EL (cell line): ENCODE measurements at regions not wholly inside any gene's neighbourhood (a gene's known extent, or its start where the extent isn't known, plus 50 kb on each side); places are given as distances from the start of the nearest gene placed in this dataset.
"Not testable (repeated sequence)": the region's sequence is repeated elsewhere in the genome, so short reads cannot be mapped to it uniquely, and the experiment has no call there.

Experiments
- DNase-seq: peaks from one replicate; pipeline ENCODE4 v3.0.0-alpha.2; 2016

DNA sequence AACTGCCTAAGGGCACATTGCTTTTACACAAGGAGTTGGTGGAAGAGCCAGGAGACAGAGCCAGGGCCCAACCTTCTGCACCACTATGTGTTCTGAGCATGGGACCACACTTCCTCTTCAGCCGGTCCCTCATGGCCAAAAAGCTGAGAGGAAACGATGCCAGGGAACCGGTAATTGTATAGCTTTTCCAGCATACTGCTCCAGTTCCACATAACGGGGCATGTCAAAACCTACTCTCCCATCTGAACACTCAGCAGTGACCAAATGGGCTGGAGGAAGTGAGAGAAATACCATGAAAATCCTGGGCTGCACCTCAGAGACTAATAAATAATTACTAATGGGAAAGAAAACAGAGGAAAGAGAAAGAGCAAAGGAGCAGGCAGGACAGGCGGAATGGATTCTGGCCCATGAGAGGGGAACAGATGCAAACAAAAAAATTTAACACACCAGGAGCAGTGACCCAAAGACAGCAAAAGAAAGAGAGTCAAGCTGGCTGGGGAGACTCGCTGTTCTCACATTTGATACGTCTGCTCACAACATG is 52.0 kb upstream of the BMP2 start:
- DNase-seq: no peak

DNA sequence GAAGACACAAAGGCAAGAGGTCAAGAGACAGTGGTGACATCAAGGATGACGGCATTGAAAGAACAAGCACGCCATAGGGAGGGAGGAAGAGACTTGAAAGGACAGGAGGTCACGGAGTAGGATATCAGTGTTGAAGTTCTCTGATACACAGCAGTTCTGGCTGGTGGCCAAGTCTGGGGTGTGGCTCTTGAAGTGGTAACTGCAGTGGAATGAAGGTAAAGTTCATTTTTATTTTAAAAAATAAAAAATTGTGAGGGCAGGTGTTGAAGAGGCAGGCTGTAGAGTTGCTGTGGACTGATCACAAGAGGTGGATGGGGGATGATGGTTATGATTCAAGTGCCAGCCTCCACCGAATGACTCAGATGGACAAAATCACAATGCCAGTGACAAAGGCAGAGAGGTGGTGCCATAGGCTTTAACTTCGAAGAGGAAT is 53.2 kb upstream of the BMP2 start:
- DNase-seq: no peak

DNA sequence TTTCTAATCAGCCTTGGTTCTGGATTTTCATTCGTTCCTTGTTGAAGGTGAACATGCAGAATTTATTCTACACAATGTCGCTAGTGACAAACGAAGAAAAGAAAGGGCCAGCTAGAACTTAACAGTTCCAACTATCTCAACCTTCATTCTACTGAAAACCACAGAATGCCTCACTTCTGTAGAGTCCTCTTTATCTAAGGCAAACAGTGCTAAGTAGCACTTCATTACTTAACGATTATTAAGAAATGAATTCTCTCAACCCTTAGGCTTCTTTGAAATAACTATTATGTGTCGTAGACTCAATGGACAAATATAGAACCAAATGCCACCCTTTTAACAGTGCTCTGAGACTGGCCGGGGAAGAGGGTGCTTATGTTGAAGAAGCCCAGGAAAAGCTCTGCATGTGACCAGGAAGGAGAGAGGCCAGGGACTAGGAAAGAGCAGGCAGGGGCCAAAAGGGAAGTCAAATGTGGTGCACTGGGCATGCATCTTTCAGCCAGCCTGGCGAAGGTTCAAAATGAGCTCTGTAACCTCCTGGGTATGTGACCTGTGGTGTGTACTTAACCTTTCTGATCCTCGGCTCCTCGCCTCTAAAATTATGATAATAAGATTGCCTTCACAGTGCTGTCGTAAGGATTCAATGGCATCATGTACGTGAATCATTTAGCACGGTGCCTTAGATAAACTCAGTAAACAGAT is 55.4 kb upstream of the BMP2 start:
- no peak for DNase-seq

DNA sequence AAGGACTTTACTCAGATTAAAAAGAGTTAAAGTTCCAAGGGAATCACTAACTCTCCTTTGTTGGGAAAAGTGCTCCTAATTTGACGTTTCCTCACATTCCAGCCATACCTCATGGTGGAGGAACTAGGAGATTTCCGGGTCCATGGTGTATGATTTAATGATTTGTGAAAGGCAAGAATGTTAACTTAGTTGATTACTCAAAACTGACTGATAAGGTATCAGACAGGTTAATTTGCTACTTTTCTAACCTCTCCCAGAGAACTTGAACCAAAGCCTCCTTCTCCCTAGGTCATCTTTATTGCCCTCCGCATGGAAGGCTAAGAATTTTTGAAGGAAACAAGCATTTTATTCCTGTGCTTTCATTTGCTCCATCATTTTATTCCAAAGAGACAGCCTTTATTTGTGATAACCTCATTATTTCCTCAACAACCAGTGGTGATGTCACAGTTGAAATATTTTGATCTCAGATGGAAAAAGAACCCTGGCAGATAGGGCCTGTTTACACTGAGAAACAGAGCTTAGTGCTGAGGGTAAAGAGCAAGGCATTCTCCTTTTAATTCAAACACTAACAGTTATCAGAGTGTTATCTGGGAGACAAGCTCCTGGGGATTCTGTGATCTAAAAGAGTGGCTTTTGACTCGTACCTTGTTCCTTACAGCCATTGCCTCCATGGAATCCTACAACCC is 57.4 kb upstream of the BMP2 start:
- no peak for DNase-seq

DNA sequence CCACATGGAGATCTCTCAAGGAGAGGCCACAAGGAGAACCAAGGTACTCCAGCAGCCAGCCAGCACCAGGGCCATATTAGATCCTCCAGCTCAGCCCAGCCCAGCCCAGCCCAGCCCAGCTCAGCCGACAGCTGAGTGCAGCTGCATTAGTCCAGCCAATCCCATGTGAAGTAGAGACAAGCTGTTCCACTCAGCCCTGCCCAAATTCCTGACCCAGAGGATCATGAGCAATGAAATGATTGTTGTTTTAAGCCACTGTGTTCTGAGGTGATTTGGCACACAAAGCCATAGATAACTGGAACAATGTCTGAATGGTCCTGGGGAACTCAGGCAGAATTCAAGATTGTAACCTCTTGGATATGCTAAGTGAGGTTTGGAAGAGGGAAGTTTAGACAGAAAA is 59.5 kb upstream of the BMP2 start:
- DNase-seq: peak; percentile 36

DNA sequence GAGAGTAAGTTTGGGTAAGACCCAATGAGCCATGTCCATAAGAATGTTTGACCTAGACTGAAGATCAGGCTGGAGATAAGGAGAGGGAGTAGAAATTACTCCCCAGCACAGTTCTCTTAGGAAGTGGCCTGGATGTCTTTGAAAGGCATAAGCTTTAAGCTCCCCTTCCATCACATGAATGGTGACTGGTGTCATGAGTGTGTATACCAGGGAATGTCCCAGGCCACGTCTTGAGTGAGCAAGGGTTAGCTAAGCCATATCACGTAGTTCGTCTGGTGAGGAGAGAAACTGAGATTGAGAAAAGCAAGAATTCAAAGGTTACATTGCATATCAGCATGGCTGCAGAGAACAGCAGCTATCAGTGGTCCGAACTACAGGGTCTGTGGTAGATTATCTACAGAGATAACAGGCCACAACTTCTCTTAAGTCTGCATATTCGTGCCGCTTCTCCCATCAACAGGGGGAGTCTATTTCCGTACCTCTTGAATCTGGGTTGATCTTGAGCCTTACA is 60.1 kb upstream of the BMP2 start:
- no peak for DNase-seq

DNA sequence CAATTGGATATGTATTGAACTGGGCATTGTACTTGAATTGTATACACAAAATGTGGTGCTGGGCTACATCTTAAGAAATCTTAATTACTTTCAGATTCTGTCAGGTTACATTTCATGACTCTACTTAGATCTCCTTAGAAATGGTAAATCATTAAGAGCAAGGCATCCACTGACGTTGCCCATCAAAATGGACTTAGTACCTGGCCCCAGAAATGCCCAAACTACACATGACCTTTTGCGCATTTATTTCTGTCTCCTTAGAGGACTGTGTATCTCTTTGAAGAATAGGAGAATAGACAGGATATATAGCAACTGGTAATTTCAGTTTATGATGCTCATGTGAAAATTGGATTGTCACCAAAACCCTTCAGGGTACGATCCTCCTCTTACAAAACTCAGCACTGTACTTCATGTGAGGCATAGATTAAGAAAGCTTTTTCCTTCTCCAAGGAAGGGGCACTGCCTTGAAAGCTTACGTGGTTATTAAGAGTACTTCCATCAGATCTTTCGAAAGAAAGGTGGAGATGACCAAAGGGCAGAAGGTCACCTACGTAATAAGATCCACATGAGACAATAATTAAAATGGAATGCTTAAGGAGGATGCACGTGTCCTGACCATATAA is 61.4 kb upstream of the BMP2 start:
- DNase-seq: no peak

DNA sequence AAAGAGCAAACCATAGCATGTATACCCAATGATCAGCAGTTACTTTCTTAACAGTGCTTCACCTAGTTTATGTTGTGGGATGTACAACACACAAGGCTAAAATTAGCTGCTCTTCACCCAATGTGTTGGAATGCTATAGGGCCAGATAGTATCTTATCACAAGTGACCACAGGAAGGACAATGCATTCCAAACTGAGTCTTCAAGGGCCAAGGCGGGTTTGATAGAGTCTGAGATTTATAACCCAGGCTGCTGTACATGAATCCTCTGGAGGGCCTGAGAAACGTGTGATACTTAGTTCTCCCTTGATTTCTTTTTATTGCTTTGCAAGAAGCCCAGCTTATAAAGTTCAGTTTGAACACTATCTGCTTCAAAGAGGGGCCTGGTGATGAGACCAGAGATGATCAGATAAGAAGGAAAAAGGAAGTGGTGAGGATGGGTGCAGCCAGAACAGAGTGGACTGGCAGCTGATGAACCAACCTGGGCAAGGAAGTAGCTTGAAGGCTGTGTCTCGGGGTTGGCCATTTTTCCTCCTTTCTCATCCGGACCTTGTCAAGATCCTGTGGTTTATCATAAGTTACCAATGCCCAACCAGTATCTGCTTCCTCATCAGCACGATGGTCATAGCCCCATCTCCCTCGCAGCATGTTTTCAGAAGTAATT is 62.2 kb upstream of the BMP2 start:
- DNase-seq: peak; percentile 22

DNA sequence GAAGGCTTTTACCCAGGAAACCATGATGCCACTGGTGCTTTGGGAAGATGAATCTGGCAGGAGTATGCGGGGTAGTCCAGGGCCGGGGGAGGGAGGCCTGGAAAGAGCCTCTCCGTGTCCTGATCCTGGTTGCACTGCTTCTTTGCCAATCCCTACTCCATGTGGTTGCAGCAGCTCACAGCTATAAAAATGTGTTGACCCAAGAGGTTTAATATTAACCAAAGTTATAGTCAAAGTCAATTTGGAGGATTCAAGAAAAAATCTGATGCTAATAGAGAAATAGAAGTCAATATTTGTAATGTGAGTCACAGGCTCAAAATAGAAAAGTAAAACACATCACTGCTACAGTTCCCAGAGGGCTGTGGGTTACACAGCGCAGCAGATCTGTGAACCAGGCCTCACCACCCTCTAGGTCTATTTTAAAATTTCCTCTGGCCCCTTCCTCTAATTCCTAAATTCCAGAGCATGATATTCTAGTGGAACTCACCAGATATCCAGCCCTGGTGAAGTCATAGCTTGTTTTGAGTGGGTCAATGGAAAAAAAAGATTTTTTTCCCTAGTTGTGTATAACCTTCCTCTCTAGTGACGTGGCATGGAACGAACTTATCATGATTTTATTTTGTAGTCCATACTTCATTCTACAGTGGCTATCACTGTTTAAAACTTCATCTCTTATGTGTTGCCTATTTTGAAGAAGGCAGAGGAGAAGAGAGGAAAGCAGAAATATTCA is 63.2 kb upstream of the BMP2 start:
- peak; percentile 24 for DNase-seq

DNA sequence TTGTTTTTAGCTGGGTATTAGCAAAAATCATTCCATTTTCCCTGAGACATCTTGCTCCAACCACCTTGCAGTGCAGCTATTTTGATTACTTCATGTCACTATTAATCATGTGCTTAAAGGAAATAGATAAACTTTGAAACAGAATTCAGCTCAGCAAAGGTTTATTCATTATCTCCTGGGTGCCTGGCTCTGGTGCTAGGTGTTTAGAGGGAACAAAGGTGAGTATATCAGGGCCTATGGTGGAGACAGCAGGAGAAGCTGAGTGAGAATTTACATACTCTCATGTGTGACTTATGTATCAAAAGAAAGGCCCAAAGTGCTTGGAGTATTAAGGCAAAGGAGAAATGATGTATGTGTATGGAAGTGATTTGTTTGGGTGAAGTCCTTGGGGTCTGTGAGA is 63.8 kb upstream of the BMP2 start:
- DNase-seq: no peak

DNA sequence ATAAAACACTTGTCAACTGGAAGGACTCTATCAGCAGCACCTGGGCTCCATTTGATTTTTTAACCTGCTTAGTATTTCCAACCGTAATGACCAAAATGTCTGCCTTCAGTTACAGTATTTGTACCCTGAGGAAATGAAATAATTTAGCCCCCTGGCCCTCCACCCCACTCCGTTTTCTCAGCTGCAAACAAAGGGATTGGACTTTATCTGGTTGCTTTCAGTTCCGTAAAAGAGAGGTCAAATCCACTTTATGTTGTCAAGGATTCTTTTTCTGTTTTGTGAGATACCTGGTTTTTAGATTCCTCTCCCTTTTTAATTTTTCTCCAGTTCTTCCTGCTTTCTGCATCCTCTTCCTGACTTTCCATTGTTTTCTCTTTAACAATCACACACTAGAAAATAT is 64.4 kb upstream of the BMP2 start:
- DNase-seq: no peak

DNA sequence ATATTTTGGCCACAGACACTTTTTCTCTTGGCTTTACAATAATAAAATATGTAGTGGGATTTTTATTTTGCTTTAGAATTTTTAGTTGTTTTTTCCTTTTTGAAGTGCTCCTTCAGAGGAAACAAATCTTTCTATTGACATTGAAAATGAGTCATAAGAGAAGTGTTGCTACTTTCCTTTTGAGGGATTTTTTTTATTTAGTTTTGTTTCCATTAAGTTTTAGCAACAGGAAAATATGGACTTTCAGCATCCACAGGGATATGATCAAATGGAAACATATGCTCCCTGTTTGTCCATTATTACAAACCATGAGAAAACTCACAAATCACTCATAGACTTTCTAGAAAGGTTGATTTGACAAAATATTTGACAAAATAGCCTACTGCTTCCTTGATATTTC is 65.3 kb upstream of the BMP2 start:
- DNase-seq: no peak

DNA sequence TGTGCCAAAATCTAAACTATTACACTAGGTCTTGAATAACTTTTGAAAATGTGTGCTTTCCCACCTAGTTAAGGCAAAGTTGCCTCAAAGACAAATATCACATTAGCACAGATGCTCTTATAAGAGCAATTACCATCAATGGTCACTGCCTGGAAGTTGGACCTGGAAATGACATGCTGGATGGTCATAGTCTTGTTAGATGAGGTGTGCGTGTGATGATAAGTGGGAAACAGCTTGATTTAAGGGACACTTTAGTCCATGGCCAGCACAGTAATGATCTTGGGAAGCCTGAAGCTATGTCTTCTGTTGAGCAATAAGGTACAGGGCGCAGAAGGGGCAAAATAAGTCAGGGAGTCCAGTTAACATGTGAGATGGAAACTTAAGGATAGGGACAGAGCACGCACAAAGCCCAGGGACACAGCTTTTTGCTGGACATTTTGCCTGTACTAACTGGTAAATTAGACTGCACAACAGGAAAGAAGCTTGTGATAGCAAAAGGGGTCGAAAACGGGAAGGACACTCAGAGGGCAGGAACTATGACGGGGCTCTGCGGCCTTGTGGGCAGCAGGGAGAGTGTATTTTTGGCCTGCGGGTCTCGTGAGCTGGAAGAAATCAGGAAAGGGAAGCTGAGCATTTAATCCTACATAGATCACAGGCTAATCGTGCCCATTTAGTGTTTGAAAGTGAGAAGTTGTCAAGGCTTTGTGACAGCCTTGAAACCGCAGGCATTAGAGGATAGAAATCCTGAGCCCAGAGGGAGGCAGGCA is 66.7 kb upstream of the BMP2 start:
- no peak for DNase-seq

DNA sequence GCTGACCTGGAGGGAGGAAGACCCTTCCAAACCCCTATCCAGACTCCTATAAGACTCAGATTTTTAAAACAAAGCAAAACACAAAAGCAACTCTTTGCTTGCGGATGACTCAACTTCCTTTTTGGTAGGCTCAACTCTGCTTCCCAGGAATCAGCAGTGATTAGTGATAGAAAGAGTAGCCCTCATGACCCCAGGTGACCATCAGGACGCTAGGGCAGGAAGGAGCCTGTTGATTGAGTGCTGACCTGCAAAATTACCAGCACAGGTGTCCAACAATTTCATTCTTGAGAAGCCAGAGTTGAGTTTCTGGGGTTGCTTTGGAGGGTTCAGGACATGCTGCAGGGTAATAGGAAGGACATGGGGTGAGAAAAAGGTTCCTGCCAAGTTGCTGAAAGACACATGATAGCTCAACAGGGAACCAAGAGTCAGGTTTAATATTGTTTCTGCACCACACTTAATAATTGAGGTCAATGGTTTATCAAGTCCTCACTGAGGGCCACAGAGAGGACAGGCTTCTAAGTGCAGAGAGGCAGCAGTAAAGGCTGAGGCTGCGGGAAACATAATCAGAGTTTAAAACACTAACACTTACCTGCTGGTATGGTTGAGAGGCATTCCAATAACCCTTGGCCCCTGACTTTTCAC is 67.4 kb upstream of the BMP2 start:
- DNase-seq: no peak

DNA sequence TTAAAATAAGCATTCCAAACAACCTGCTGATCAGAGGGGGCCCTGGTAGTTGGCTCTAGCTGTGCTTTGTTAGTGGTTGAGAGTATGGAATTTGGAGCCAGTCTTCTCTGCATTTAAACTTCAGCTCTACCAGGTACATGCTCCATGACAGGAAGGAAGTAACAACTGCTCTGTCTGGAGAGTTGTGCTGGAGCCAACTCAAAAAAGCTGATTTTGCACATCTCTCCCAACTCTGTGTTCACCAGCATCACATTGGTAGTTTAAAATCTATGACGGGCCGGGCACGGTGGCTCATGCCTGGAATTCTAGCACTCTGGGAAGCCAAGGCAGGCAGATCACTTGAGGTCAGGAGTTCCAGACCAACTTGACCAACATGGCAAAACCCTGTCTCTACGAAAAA is 68.8 kb upstream of the BMP2 start:
- DNase-seq: no peak

DNA sequence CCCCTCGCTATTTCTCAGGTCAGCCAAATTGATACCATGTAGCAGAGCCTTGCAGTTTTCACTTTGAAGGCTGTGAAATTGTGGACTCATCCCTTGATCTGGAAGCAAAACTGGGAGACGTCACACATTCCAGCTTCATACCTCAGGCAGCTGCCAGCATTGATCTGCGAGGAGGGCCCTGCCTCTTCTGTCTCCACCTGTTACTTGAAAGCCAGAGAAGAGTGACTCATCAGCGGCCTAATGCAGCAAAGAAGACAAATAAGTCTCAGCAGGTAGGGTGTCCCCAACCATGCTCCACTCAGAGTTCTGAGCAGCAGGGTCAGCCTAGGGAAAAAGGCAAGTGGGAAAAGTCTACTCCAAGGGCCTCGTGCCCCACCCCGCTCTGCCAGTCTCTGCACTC is 69.4 kb upstream of the BMP2 start:
- no peak for DNase-seq

DNA sequence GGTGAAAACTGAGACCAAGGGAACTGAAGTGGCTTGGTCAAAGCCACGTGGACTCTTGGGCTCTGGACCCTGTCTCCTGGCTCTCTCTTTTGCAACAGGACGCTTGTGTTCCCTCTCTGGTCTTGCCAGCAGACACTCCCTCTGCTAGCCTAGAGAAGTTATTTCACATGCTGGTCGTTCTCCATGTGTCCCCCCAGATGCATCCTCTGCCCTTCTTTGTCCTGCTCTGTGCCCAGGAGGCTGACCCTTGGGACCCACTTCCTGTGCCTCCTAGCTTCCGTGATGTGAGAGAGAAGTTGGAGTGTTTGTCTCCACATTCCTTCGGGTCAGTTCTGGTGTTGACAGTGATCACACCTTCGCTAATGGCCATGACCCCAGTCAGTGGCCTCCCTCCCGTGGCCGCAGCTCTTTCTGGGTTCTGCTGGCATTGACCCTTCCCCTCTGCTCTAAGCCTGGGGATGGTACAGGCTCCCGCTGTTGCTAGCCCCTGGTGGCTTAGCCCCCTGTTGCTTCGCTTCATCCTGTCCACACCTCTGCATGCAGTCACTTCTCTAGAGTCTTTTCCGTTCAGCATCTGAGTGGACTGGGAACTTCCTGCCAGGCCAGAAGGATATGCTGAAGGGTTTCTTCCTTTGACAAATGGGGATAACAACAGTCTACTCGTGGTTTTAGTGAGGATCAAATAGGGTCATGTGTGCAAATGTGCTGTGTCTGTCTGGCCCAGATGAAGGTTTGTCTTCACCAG is 70.1 kb upstream of the BMP2 start:
- DNase-seq: no peak

DNA sequence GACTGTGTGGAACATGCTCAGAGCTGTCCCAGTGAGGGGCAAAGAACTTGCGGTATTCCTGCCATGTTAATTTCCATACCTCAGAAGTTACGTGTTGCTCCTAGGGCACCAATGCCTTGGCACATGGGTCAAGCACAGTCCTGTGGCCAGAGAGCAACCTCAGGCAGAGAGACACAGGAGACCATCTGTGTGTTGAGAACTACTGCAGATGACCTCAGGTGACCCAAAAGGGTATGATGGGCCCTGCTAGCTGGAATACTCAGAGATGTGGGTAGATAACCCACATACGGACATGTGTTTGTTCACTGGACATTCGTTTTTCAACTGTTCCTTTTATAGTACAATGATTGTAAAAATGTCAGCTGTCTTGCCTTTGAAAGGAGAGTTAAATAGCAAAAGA is 71.5 kb upstream of the BMP2 start:
- no peak for DNase-seq

DNA sequence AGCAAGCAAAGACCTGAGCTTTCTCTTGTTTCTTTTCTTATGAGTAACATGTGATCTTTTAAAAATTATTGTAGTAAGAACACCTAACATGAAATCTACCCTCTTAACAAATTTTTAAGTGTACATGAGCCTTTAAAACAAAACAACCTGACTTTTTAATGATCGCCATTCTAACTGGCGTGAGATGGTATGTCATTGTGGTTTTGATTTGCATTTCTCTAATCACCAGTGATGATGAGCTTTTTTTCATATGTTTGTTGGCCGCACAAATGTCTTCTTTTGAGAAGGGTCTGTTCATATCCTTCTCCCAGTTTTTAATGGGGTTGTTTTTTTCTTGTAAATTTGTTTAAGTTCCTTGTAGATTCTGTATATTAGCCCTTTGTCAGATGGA is 73.7 kb upstream of the BMP2 start:
- not testable (repeated sequence) for DNase-seq

DNA sequence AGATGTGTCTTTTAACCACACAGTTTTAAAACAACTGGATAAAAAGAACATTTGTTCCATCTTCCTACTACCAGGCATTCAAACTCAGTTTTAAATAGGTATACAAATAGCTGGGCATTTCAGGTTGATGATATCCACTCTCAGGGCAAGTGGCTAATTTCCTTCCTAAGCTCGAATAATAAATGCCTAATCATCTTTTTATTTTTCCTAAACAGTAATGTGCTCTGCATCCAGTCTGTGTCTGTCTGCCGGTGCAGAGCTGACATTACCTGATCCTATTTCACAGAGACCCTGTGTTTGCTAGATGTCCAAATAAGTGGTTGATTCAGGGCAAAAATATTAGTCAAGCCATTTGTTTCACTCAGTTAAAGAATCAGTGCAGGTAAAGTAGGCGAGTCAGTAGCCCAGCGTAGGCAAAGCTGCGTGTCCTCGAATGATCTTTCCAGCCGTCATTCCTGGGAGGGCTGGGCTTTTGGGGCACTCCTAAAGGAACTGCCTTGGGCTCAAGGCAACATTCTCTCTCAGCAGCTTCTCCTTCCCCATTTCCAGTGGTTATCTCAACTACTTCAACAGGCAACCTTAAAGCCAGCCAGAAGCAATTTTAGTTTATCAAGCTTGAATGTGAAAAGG is 74.2 kb upstream of the BMP2 start:
- DNase-seq: no peak
